NCI-H510A treated with DMSO at 0.1 percent for 48 hours (cell line): ENCODE measurements at regions not wholly inside any gene's neighbourhood (a gene's known extent, or its start where the extent isn't known, plus 50 kb on each side); places are given as distances from the start of the nearest gene placed in this dataset.

Source experiments
- DNase-seq: peaks from one replicate; lab custom pipeline; 2025; lab: John Stamatoyannopoulos, UW

DNA sequence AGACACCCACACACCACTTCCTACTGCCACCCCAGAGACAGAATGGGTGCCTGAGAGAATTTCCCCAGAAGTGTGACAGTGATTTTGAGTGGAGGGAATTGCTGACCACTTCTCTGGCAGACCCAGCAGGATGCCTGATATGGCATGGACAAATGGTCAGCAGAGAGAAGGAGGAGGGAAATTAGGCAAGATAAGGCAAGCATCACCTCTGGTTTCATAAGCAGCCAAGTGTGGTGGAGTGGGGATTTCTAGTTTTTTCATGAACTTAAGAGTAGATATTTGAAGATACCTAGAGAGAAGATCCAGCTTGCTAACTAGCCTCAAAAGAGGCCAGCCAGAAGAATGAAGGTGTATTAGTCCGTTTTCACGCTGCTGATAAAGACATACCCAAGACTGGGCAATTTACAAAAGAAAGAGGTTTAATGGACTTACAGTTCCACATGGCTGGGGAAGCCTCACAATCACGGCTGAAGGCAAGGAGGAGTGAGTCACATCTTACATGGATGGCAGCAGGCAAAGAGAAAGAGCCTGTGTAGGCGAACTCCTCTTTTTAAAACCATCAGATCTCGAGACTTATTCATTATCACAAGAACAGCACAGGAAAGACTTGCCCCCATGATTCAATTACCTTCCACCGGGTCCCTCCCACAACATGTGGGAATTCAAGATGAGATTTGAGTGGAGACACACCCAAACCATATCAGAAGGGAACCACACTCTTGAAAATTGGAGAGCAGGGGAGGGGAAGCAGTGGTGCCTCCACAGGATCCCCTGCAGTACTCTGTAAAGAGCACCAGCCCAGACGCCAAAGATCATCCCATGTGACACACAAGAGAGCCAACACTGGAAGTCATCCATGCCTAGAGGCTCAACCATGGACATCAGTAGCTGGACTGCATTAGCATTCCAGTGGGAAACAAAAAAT lies 64.2 kb downstream of the RBM43 start:
- DNase-seq, result no peak

DNA sequence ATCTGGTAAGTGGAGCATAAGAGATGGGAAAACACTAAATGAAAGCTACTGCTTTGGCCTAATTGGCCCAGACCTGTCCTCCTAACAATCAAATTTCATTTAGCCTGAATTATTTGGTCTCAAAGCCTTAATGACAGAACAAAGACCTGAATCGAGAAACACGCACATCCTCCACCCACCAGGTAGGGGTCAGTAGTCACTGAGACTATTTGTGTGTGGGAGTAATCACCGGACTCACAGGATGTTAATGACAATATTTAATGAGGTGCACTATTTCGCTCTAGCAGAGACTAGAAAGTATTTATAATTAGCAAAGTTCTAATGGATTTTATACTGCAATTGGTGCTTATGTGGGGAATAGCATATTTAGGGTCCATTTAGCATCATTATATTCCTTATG lies 68.1 kb downstream of the RBM43 start:
- no peak for DNase-seq

DNA sequence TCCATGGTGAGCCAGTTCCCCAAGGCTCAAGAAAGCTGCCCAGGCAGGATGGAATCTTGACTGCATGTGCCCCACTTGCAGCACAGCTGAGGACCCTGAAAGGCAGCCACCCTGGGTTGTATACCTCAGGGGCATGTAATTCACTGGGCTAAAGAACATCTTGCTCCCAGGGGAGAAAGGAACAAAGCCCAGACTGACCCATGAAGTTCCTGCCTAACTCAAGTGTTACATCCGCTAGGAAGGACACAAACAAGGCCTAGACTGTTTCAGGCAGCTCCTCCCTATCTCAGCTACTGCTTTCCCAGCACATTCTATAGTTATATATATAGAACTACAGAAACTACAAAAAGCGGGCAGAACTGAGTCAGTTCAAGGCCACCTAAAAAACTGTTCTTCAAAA lies 69.0 kb downstream of the RBM43 start:
- no peak for DNase-seq

DNA sequence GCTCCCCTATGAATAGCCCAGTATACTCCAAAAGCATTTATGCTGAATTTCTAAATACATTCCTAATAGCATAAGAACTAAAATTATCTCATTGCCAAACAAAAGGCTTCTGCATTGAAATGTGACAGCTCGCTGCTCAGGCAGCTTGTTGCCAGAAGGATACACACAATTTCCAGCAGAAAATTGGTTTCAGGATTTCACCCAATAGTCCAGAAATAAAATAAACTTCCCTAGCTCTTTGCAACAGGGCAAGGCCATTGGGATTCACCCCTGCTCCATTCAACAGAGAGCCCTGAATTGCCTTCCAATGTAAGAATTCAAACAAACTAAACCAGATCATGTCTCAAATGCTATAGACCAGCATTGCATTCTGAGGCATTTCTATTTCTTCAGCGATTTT lies 70.7 kb downstream of the RBM43 start:
- DNase-seq, result no peak

DNA sequence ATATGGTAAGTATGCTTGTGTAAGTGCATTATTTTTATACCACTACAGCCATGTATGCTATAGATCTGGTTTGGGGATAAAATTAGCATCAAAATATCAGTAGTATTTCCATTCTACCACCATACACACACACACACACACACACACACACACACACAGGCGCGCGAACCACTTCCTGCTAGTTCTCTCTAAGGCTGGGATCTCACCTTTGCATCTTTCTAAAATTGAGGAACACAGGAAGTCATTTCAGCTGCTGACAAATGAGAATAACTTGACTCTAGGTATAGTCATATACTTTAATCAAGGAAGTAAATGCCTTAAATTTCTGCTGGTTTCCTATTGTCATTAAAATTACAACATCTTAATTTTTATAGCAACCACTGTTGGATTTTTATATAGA lies 72.5 kb downstream of the RBM43 start:
- DNase-seq, result no peak

DNA sequence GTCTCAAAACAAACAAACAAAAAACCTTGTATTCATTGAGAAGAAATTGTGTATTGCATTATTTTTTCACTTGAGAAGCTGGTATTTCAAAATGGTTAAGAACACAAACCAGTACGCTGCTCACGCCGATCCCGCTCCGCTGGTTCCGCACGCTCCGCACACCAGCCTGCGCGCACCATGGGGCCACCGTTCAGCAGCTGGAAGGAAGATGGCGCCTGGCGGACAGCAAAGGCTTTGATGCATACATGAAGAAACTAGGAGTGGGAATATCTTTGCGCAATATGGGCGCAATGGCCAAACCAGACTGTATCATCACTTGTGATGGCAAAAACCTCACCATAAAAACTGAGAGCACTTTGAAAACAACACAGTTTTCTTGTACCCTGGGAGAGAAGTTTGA lies 75.7 kb downstream of the RBM43 start:
- DNase-seq, result no peak

DNA sequence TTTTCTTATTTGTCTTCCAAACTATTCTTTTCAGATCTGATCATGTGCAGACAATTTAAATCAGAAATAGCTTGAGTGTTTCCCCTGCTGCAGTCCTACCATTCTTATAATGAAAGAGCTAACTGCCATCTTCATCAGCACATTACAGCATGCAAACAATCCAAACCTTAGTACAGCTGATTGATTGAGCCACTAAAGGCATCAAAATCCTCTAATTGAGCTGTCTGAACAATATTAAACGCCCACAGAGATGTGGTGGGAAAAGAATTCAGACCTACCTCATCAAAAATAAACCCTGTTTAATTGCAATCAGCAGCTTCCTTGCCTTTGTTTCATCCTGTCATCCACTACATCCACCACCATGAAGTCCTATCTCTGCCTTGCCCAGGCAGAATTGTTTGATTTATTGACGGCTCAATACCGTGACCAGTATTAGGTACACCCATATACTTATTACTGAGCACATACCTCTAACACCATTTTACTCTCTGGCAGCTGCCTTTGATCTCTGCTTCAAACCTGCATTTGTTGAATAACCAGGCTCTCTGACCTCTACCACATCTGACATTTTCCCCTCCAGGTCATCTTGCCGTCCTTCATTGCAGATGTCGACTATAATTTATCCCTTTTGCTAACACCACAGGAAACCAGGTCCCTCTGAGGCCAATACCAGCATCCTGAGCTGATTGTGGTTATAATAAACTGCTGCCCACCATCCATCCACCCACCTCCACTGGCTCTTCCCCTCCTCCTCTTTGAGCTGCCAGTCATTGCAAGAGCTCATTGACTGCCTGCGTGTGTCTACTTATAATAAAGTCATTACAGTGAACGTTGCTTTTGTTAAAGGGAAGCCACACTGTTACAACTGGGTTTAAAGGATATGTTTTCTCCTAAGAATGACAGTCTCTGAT lies 78.5 kb downstream of the RBM43 start:
- no peak for DNase-seq

DNA sequence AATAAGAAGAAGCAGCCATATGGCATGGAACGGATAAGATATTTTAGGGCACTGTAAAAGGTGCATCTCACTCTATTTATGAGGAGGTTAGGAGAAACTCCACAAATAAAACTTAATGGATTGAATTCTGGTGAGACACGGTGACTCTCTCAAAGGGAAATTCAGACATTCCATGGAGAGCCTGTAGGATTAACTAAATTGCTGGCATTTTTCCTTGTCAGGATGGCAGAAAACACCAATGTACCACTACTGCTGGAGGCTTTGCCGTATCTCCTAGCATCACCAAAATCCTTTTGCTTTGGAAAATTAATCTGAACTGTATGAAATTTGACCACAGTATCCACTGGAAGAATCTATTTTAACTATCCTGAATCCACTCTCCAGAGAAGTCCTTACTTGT lies 79.3 kb downstream of the RBM43 start:
- no peak for DNase-seq

DNA sequence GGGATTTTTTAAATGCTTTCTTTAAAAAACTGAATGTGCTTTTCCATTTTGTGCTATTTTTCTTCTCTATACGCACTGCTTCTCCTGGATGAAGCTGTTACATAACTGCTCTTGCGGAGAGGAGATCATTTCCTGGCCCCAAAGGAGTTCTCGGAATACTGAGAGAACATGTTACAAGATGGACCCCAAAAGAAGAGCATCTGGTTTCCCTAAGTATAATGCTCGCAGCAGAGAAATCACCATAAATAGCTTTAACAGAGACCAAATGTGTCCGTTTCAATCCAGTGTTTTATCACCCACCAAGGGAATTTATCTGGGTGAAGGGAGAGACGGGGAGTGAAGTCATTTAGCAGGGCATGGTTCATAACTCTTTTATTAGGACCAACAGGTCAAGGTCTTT lies 80.1 kb downstream of the RBM43 start:
- DNase-seq, result no peak

DNA sequence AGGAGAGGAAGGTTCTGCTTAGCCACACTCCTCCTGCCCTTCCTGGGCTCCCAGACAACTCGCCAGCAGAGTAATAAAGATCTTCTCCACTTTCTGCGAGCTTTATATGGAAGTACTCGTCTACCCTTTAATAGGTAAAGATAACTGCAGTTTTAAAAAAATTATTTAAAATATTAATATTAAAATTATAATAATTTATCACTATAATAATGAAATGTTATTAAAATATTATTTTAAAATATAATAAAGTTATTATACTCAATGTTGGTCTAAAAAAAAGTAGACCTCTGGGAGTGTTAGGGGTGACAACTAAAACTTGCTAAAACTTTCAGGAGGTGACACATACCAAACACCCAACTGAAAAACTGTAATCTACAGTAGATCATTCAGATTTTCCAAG lies 81.5 kb downstream of the RBM43 start:
- no peak for DNase-seq

DNA sequence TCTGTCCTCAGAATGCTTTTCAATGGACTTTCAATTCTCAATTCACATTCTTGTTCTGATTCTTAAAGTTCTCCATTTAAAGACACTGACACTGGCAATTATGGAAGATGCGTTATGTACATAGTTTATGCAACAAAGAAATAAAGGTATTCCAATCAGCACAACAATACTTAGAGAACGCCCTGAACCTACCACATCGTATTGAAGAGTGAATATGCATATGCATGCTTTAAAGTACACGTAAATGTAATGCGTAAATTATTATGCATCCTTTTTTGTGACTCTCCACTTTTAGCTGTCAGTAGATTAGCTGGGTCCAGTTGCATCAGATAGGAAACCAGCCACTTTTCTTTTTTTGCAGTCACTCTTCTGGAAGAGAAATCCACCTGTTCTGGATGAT lies 83.5 kb downstream of the RBM43 start:
- no peak for DNase-seq

DNA sequence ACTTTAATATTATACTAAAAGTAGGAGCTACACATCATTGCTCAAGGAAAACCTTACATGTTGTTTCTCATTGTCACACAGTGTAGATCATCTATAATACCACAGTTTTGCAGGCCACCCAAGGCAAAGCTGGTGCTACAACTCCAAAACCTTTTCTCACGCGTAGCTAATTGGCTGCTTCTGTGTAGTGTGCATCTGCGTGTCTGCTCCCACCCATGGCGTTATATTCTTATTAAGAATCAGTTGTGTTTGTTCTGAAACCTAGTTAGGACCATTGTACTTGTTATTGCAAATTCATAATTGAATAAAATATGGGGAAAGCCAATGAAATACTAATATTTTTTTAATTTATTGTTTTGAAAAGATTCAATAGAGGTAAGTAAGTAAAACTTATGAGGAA lies 83.9 kb downstream of the RBM43 start:
- DNase-seq, result no peak

DNA sequence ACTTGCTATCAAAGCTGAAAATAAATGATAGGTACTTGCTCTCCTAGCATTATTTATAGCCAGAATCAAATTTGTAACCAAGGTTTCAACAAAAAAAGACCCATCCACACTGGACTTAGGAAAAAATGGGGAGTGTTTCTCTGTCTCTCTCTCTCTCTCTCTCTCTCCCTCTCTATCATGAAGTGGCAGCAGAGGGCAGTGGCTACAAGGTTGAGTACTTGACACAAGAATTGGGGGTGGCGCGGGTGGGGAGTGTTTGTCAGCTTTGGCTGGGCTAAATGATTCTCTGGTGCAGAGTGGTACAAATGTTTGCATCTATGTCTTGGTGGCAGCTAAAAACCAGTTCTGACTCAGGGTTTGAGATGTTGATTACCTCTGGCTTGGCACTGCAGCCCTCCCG lies 85.0 kb downstream of the RBM43 start:
- no peak for DNase-seq

DNA sequence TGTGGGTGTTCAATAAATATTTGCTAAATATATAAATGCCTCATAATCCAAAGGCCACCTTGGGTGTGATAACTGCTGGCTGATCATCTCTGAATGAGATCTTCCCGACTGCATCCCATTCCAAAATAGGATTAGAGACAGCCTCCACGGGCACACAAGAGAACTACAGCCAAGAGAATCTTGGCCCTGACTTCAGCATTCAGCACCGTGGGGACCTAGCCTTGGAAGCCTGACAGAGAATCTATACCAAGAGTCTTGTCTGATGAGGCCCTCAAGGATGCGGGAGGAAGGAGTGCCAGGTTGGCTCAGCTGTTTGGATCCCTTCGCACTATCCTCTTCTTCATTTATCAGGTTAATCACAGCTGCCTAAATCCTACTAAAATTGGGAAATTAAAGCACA lies 85.8 kb downstream of the RBM43 start:
- DNase-seq, result no peak

DNA sequence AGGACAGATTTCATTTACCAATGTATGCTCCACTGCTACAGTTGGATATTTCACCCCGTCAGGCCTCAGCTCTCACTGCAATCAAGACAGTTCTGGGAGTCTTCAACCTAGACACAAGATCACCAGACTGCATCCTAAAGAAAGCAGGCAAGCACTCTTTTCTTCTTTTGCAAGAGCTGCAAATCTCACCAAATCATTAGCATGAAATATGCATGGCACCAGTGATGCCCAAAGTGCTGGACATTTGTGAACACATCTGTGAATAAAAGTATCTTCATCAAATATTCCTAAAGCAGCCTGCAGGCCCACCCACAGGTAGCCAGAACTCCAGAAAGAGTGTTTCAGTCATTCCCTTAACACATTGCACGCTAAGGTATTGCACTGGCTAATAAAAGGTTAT lies 87.5 kb downstream of the RBM43 start:
- no peak for DNase-seq

DNA sequence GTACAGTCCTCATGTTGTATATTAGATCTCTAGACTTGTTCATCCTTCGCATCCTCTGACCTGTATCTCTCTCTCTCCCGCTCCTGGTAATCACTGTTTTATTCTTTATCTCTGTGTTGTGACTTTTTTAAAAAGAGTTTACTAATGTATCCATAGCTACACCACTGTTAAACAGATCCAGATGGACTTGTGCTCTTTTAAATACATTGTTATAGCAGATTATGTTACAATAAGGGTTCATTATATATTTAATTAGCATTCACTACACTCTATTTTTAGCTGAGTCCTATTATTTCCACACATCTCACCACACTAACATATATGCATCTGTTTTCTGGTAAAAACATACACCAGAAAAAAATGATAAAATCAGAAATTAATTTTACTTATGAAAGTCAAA lies 90.5 kb downstream of the RBM43 start:
- no peak for DNase-seq

DNA sequence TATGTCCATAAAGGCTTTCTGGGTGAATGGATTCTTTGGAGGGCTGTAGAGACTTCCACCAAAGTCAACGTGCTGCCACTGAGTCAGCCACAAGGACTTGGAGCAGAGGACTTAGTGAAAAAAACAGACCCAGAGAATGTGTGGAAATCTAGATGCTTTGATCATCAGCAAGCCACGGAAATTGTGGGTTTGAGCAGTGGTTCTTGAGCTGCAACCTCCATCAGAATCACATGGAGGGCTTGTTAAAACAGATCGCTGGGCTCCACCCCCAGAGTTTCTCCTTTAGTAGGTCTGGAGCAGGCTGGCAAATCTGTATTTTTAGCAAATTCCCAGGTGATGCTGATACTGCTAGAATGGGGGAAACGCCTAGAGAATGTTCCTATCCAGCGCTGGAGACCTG lies 95.3 kb downstream of the RBM43 start:
- DNase-seq, result no peak

DNA sequence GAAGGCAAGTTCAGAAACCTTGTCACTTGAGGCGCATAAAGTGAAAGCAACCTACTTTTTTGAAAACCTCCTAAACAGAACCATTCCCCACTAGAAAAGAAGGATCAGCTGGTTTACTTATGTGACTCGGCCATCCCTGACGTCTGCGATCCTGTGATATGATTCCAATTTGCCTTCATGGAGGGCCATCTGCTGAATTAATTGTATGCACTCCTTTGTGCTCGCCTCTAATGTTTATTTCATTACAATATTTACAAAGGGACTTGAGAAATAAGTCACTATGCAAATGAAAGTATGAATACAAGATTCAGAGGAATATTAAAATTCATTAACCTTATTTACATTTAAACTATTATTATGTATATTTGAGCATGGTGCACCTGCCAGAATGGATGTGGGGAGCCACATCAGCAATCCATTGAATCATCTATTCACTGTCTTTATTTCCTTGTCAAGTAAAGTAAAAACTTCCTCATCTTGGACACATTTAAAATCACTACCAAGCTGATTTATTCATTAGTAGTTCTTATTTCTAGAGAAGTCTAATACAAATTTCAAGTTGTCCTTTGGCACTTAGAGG lies 96.5 kb downstream of the RBM43 start:
- no peak for DNase-seq

DNA sequence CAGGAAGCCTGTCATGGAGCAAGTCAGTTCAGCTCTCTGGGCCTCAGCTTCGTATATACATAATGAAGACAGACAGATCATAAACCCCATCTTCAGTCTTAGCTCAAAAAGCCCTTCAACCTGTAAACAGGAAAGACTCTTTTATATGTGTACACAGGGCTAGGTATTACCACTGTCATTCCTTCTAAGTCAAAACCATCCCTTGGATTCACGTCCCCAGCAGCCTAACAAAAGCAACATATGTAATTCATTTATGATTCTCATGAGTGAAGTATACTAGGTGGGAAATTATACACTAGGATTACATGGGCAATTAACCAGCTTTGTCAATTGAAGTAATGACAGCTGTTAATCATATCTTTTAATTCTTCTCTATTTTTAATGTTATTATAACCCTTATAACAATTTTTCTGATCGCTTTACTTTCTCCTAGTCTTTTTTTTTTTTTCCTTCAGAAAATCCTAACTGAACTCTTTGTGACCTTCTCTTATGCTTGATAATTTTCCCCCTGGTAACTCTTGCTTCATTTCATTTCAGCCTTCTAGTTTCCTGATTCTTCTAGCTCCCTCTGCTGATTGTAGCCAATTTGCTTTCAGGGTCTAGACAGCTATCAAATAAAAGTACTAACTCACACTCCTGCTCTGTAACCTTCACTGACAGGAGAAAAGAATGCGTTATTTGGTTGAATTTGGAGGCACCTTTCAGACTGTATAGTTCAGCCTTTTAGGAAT lies 99.7 kb downstream of the RBM43 start:
- DNase-seq, result no peak

DNA sequence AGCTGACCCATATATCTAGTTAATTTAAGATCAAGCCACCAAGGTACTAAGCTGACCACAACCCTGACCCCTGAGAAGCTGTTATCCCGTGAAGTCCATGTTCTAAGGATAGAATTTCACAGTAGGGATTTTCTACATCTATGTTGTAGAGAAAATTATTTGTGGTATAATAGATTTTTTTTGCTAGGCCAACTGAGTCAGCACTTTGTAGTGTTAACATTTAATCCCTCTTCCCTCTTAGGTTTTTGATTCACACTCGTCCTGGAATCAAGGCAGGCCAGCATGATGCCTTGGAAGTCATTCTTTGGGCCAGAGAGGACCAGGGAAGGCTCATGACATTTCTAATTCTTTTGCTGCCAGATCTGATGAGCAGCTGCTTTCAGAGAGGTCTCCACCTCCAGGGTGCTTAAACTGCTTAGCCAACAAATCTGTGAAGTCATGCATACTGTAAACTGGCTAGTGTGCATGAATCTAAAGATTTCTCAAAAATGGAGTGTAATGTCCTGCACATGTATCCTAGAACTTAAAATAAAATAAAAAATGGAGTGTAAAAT lies 102.5 kb downstream of the RBM43 start:
- DNase-seq, result no peak

DNA sequence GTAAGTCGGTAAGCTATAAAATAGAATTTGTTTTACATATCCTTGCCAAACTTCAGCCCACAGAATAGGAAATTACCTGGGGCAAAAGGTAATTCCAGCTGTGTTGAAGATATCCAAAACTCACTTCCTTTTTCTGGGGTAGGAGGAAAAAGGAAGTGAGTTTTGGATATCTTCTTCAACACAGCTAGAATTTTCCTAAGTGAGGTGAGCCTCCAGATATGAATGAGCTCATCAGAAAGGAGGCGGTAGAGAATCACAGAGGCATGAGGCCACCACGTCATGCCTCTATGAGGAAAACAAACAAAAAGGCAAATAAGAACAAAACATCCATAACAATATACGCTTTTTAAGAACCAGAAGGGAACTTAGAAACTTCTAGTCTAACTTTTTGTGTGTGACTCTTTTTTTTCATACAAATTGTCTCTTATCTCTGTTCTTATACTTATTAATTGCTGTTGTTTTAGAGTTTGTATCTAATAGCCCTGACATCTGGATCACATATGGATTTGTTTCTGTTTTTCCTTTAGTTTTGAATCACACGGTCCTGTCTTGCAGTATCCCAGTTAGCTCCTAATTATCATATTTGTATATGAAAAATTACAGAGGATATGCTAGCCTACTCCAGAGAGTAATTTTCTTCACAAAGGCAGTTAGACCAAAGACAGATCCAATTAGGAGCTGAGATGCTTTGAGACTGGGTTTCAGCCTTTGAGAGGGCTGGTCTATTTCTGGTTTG lies 104.5 kb downstream of the RBM43 start:
- DNase-seq, result no peak
